ENCODE measurements at regions not wholly inside any gene's neighbourhood (a gene's known extent, or its start where the extent isn't known, plus 50 kb on each side); places are given as distances from the start of the nearest gene placed in this dataset.

DNA sequence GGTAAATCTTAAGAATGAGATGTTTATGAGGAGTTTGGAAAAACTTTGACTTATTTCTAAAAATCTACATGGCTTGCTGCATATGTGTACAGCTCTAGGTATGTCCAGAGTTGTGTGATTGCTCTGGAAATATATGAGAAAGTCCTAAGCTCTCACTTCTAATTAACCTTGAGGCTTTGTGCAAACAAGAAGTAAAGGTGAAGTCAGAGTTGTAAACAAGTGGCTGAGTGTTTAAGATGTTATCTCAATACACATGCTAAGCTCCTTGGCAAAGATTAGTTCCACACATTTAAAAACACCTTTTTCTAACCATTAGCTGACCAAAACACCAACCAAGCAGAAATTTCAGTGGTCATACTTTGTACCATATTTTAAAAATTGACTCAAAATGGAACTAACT, 684.2 kb downstream of the HTR1B start:
- H3K4me1 ChIP-seq (ENCODE audit: control insufficient read depth in 1 of 2, insufficient read depth in 2 of 2, low read length in 2 of 2) = no peaks in the 10 kb centered on the region
- no peak overlapping the region for H3K9ac ChIP-seq (ENCODE audit: low read length)
- no peaks in the 10 kb centered on the region for H3K27me3 ChIP-seq (ENCODE audit: insufficient read depth, low read length)
- H3K4me2 ChIP-seq (ENCODE audit: low read length) = no peak overlapping the region
- DNase-seq (ENCODE audit: low read depth, low spot score) (no peak), ATAC-seq (no peak)
- intact Hi-C loops (cut with micrococcal nuclease) = no loop called here
- no TSS peak for BruUV-seq (replicated peaks)
- no peaks in the 10 kb centered on the region for H3K36me3 ChIP-seq (ENCODE audit: control insufficient read depth in 1 of 2, insufficient read depth in 2 of 2, low read length in 2 of 2)
- H3K4me3 ChIP-seq (replicated peaks in 1 of 2; ENCODE audit: low read depth in 1 of 2, low read length in 2 of 2) = no peak overlapping the region
- H4K20me1 ChIP-seq (ENCODE audit: insufficient read depth) = no peaks in the 10 kb centered on the region
- no peak overlapping the region for H3K27ac ChIP-seq (ENCODE audit: low read depth, low read length)
- H2AFZ ChIP-seq (ENCODE audit: low read depth, low read length, poor library complexity, severe bottlenecking) = no peak overlapping the region
- H3K9me2 ChIP-seq (ENCODE audit: insufficient read depth) = no peaks in the 10 kb centered on the region
- no peak for TF ChIP-seq ELF1 (IDR thresholded peaks at IDR 0.05; ENCODE audit: borderline replicate concordance, low read depth)
- ChIA-PET CTCF (no interaction called here), RAD21 (ENCODE audit: low non-redundant PET in 1 of 2, low total read pairs in 2 of 2, uncharacterized antibody in 2 of 2, unreplicated experiment in 2 of 2) (no interaction called here), POLR2A (no interaction called here)
- no peaks in the 10 kb centered on the region for H3K79me2 ChIP-seq (ENCODE audit: insufficient read depth, low read length)
- no peaks in the 10 kb centered on the region for H3K9me3 ChIP-seq (ENCODE audit: control insufficient read depth in 1 of 2, insufficient read depth in 1 of 2, low read depth in 1 of 2, low read length in 2 of 2)

DNA sequence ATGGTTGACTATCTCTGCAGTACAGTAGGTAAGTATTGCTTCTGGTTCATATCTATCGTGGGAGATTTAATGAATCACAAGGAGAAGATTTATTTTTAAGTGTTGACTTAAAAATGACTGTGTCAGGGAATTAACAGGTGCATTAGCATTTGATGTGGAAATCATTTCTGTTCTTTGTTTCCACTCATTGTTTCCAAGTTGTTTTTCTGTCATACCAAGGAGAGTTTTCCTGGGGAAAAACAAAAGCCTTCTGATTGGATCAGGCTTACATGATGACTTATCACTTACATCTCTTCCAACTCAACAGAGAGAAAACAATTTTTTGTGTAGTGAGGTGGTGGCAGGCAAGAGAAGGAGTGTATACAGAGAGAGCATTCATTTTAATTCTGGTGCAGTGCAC, 686.4 kb downstream of the HTR1B start:
- Histone ChIP-seq H3K27ac (ENCODE audit: low read depth, low read length) (no peak overlapping the region), H3K9me2 (ENCODE audit: insufficient read depth) (no peaks in the 10 kb centered on the region), H3K4me1 (ENCODE audit: control insufficient read depth in 1 of 2, insufficient read depth in 2 of 2, low read length in 2 of 2) (no peaks in the 10 kb centered on the region), H2AFZ (ENCODE audit: low read depth, low read length, poor library complexity, severe bottlenecking) (no peak overlapping the region), H3K79me2 (ENCODE audit: insufficient read depth, low read length) (no peaks in the 10 kb centered on the region), H4K20me1 (ENCODE audit: insufficient read depth) (no peaks in the 10 kb centered on the region), H3K9me3 (ENCODE audit: control insufficient read depth in 1 of 2, insufficient read depth in 1 of 2, low read depth in 1 of 2, low read length in 2 of 2) (no peaks in the 10 kb centered on the region), H3K27me3 (ENCODE audit: insufficient read depth, low read length) (no peaks in the 10 kb centered on the region), H3K9ac (ENCODE audit: low read length) (no peak overlapping the region), H3K4me2 (ENCODE audit: low read length) (no peak overlapping the region), H3K36me3 (ENCODE audit: control insufficient read depth in 1 of 2, insufficient read depth in 2 of 2, low read length in 2 of 2) (no peaks in the 10 kb centered on the region), H3K4me3 (replicated peaks in 1 of 2; ENCODE audit: low read depth in 1 of 2, low read length in 2 of 2) (no peak overlapping the region)
- DNase-seq (ENCODE audit: low read depth, low spot score) (no peak), ATAC-seq (no peak)
- ChIA-PET RAD21 (ENCODE audit: low non-redundant PET in 1 of 2, low total read pairs in 2 of 2, uncharacterized antibody in 2 of 2, unreplicated experiment in 2 of 2) (no interaction called here), CTCF (no interaction called here), POLR2A (no interaction called here)
- intact Hi-C loops (cut with micrococcal nuclease) = no loop called here
- BruUV-seq (replicated peaks) = no TSS peak
- no peak for TF ChIP-seq FOSL1 (IDR thresholded peaks at IDR 0.05; ENCODE audit: low read depth)
- no peak for TF ChIP-seq CEBPB (IDR thresholded peaks at IDR 0.05; ENCODE audit: low read depth)
- TF ChIP-seq, protein P1, sequence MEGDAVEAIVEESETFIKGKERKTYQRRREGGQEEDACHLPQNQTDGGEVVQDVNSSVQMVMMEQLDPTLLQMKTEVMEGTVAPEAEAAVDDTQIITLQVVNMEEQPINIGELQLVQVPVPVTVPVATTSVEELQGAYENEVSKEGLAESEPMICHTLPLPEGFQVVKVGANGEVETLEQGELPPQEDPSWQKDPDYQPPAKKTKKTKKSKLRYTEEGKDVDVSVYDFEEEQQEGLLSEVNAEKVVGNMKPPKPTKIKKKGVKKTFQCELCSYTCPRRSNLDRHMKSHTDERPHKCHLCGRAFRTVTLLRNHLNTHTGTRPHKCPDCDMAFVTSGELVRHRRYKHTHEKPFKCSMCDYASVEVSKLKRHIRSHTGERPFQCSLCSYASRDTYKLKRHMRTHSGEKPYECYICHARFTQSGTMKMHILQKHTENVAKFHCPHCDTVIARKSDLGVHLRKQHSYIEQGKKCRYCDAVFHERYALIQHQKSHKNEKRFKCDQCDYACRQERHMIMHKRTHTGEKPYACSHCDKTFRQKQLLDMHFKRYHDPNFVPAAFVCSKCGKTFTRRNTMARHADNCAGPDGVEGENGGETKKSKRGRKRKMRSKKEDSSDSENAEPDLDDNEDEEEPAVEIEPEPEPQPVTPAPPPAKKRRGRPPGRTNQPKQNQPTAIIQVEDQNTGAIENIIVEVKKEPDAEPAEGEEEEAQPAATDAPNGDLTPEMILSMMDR (IDR thresholded peaks at IDR 0.05 in 2 of 3, conservative IDR thresholded peaks at IDR 0.05 in 1 of 3; ENCODE audit: borderline replicate concordance in 1 of 3, insufficient read depth in 1 of 3, low read depth in 2 of 3, low read length in 2 of 3) = no peak
- no peak for TF ChIP-seq TCF7L2 (IDR thresholded peaks at IDR 0.05; ENCODE audit: borderline replicate concordance, extremely low read depth, insufficient read depth, insufficient read length)
- no peak for TF ChIP-seq ELF1 (IDR thresholded peaks at IDR 0.05; ENCODE audit: borderline replicate concordance, low read depth)
- no peak for TF ChIP-seq EGR1 (IDR thresholded peaks at IDR 0.05; ENCODE audit: low read depth)
- TF ChIP-seq, protein P2, sequence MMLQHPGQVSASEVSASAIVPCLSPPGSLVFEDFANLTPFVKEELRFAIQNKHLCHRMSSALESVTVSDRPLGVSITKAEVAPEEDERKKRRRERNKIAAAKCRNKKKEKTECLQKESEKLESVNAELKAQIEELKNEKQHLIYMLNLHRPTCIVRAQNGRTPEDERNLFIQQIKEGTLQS (IDR thresholded peaks at IDR 0.05) = no peak
- TF ChIP-seq, protein P3, sequence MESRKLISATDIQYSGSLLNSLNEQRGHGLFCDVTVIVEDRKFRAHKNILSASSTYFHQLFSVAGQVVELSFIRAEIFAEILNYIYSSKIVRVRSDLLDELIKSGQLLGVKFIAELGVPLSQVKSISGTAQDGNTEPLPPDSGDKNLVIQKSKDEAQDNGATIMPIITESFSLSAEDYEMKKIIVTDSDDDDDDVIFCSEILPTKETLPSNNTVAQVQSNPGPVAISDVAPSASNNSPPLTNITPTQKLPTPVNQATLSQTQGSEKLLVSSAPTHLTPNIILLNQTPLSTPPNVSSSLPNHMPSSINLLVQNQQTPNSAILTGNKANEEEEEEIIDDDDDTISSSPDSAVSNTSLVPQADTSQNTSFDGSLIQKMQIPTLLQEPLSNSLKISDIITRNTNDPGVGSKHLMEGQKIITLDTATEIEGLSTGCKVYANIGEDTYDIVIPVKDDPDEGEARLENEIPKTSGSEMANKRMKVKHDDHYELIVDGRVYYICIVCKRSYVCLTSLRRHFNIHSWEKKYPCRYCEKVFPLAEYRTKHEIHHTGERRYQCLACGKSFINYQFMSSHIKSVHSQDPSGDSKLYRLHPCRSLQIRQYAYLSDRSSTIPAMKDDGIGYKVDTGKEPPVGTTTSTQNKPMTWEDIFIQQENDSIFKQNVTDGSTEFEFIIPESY (IDR thresholded peaks at IDR 0.05; ENCODE audit: extremely low read depth, insufficient replicate concordance, low read length) = no peak
- TF ChIP-seq POLR2A (IDR thresholded peaks at IDR 0.05; ENCODE audit: borderline replicate concordance, extremely low read depth, insufficient read depth, insufficient read length) = no peak
- no peak for TF ChIP-seq SRF (IDR thresholded peaks at IDR 0.05; ENCODE audit: low read depth)
- no peak for TF ChIP-seq JUND (IDR thresholded peaks at IDR 0.05)
- TF ChIP-seq RAD21 (IDR thresholded peaks at IDR 0.05; ENCODE audit: low read depth) = no peak
- TF ChIP-seq YY1 (IDR thresholded peaks at IDR 0.05; ENCODE audit: extremely low read depth, insufficient replicate concordance, low read depth, low read length) = no peak
- TF ChIP-seq ZNF274 (IDR thresholded peaks at IDR 0.05; ENCODE audit: low read depth, low read length) = no peak
